ENCODE measurements at regions not wholly inside any gene's neighbourhood (a gene's known extent, or its start where the extent isn't known, plus 50 kb on each side); places are given as distances from the start of the nearest gene placed in this dataset.

DNA sequence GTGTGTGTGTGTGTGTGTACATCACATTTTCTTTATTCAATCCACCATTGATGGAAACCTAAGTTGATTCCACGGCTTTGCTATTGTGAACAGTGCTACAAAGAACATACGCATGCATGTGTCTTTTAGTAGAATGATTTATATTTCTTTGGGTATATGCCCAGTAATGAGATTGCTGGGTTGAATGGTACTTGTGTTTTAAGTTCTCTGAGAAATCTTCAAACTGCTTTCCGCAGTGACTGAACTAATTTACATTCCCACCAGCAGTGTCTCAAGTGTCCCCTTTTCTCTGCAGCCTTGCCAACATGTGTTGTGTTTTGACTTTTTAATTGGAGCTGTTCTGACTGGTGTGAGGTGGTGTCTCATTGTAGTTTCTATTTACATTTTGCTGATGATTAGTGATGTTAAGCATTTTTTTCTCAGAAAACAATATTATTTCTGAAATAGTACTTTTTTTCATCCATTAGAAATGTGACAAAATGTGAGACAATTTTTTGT is 769.7 kb downstream of the TAF11L14 start:
- H3K27me3 ChIP-seq, result no peaks in the 10 kb centered on the region
- no peaks in the 10 kb centered on the region for H3K4me1 ChIP-seq (ENCODE audit: control insufficient read depth in 1 of 2, insufficient read depth in 1 of 2, low read depth in 1 of 2, low read length in 1 of 2)
- TF ChIP-seq, protein P1, sequence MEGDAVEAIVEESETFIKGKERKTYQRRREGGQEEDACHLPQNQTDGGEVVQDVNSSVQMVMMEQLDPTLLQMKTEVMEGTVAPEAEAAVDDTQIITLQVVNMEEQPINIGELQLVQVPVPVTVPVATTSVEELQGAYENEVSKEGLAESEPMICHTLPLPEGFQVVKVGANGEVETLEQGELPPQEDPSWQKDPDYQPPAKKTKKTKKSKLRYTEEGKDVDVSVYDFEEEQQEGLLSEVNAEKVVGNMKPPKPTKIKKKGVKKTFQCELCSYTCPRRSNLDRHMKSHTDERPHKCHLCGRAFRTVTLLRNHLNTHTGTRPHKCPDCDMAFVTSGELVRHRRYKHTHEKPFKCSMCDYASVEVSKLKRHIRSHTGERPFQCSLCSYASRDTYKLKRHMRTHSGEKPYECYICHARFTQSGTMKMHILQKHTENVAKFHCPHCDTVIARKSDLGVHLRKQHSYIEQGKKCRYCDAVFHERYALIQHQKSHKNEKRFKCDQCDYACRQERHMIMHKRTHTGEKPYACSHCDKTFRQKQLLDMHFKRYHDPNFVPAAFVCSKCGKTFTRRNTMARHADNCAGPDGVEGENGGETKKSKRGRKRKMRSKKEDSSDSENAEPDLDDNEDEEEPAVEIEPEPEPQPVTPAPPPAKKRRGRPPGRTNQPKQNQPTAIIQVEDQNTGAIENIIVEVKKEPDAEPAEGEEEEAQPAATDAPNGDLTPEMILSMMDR (IDR thresholded peaks at IDR 0.05), result no peak
- no peaks in the 10 kb centered on the region for H3K36me3 ChIP-seq
- no peaks in the 10 kb centered on the region for H3K9me3 ChIP-seq
- no peak overlapping the region for H3K27ac ChIP-seq
- H3K4me3 ChIP-seq (ENCODE audit: low read depth in 1 of 2, low read length in 1 of 2), result no peak overlapping the region

DNA sequence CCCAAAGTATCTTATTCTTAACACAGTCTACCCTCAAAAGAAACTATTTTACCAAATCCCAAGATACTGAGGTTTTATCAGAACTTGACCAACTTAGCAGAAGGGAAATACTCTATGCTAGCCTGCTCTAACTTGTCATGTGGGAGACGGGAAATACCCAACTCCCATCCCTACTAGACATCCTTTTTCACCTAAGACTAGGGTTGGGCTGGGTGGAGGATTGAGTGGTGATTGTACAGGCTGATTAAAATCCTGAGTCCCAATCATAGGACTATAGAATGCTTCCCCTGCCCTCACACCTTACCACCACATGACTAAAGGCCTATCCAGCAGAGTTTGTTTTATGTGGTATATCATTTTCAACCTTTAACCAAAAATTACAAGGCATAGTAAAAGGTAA is 786.5 kb downstream of the TAF11L14 start:
- no peaks in the 10 kb centered on the region for H3K36me3 ChIP-seq
- H3K9me3 ChIP-seq, result no peaks in the 10 kb centered on the region
- TF ChIP-seq, protein P1 (IDR thresholded peaks at IDR 0.05), result no peak
- no peak overlapping the region for H3K4me3 ChIP-seq (ENCODE audit: low read depth in 1 of 2, low read length in 1 of 2)
- no peaks in the 10 kb centered on the region for H3K27me3 ChIP-seq
- H3K27ac ChIP-seq, result no peak overlapping the region
- no peaks in the 10 kb centered on the region for H3K4me1 ChIP-seq (ENCODE audit: control insufficient read depth in 1 of 2, insufficient read depth in 1 of 2, low read depth in 1 of 2, low read length in 1 of 2)

DNA sequence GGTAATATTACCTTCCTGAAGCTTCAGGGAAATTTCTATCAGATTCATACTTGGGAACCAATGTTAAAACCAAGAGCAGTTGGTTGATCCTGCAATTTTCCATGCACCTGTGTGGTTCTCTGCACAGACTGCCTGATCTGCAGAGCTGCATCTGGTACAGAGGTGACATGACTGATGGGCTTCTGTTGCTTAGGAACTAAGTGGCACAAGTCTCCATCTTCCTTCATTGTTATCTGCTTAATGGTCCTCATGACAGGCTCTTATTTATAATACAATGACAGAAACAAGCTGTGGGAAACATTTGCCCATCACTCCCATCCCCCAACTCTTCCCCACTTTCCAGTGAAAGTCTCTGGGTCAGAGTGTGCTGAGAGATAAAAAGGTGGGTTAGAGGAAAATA is 799.1 kb downstream of the TAF11L14 start:
- H3K36me3 ChIP-seq, result no peaks in the 10 kb centered on the region
- H3K27me3 ChIP-seq, result no peaks in the 10 kb centered on the region
- no peaks in the 10 kb centered on the region for H3K9me3 ChIP-seq
- TF ChIP-seq, protein P1 (IDR thresholded peaks at IDR 0.05), result no peak
- no peak overlapping the region for H3K27ac ChIP-seq
- no peak overlapping the region for H3K4me3 ChIP-seq (ENCODE audit: low read depth in 1 of 2, low read length in 1 of 2)
- H3K4me1 ChIP-seq (ENCODE audit: control insufficient read depth in 1 of 2, insufficient read depth in 1 of 2, low read depth in 1 of 2, low read length in 1 of 2), result no peaks in the 10 kb centered on the region

DNA sequence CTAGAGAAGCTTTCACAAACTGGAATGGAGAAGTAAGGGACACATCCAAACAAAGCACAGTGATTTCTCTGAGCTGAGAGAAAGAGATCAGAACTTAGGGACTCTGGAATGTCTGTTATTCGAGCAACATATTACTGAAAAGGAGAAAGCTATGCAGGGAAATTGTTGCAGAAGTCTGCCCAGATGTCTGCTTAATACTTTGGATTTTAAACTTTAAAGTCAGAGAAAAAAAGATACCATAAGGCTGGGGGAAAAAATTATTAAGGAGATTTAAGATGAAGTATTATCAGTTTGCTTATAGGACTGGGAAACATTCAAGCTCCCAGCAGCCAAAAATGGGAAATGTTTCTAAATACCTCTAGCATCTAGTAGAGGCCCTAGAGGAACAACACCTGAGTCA is 803.9 kb downstream of the TAF11L14 start:
- H3K36me3 ChIP-seq, result no peaks in the 10 kb centered on the region
- H3K4me3 ChIP-seq (ENCODE audit: low read depth in 1 of 2, low read length in 1 of 2), result no peak overlapping the region
- no peaks in the 10 kb centered on the region for H3K4me1 ChIP-seq (ENCODE audit: control insufficient read depth in 1 of 2, insufficient read depth in 1 of 2, low read depth in 1 of 2, low read length in 1 of 2)
- no peak overlapping the region for H3K27ac ChIP-seq
- no peaks in the 10 kb centered on the region for H3K27me3 ChIP-seq
- TF ChIP-seq, protein P1 (IDR thresholded peaks at IDR 0.05), result no peak
- H3K9me3 ChIP-seq, result no peaks in the 10 kb centered on the region

DNA sequence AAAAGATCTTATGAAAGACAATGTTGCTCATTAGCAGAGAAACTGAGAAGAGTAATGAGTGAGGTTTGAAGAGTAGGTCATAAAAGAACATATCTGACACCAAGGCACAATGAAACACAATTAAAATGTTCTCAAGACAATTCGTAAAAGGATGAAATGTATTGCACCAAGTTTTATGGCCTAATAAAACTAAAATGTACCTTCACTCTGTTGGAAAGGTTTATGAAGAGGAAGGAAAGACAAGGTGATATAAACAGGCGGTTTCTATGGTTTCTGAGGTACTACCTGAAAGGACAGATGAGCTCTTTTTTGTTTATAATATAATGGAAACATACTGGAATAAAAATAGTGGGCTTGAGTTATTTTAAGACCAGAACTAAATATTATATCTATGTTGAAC is 821.3 kb downstream of the TAF11L14 start:
- Histone ChIP-seq H3K27ac (no peak overlapping the region), H3K4me3 (ENCODE audit: low read depth in 1 of 2, low read length in 1 of 2) (no peak overlapping the region), H3K27me3 (no peaks in the 10 kb centered on the region), H3K36me3 (no peaks in the 10 kb centered on the region), H3K4me1 (ENCODE audit: control insufficient read depth in 1 of 2, insufficient read depth in 1 of 2, low read depth in 1 of 2, low read length in 1 of 2) (no peaks in the 10 kb centered on the region), H3K9me3 (no peaks in the 10 kb centered on the region)
- TF ChIP-seq, protein P1 (IDR thresholded peaks at IDR 0.05), result no peak

DNA sequence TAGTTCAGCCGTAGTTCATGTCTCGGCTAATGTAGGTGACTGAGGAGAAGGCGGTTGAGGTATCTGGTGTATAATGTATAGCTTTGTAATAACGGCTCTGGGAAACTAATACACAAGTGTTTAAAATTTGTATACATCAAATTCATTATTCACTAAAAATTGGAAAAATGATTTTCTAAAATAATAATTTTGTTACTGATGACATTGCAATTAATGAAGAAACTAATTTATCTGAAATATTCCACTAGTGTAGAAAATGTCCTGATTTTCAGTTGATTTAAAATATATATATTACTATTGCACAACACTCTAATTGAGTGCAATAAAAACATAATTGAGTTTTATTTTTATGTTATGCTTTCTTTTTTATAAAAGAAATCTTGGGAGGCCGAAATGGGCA is 823.0 kb downstream of the TAF11L14 start:
- Histone ChIP-seq H3K36me3 (no peaks in the 10 kb centered on the region), H3K9me3 (no peaks in the 10 kb centered on the region), H3K27me3 (no peaks in the 10 kb centered on the region), H3K27ac (no peak overlapping the region), H3K4me1 (ENCODE audit: control insufficient read depth in 1 of 2, insufficient read depth in 1 of 2, low read depth in 1 of 2, low read length in 1 of 2) (no peaks in the 10 kb centered on the region), H3K4me3 (ENCODE audit: low read depth in 1 of 2, low read length in 1 of 2) (no peak overlapping the region)
- TF ChIP-seq, protein P1 (IDR thresholded peaks at IDR 0.05), result no peak
